GM12892 (cell line): ENCODE measurements at regions not wholly inside any gene's neighbourhood (a gene's known extent, or its start where the extent isn't known, plus 50 kb on each side); places are given as distances from the start of the nearest gene placed in this dataset.

Experiments
- POLR2A ChIP-seq: IDR thresholded peaks from 2 replicates; pipeline ENCODE4 v1.6.1; 2011; ENCODE audit warnings: low read depth, low read length, control low read depth
- TAF1 ChIP-seq: IDR thresholded peaks from 2 replicates; pipeline ENCODE4 v1.6.1; 2011; ENCODE audit warnings: low read depth, mild to moderate bottlenecking, control low read depth, low read length, borderline replicate concordance

DNA sequence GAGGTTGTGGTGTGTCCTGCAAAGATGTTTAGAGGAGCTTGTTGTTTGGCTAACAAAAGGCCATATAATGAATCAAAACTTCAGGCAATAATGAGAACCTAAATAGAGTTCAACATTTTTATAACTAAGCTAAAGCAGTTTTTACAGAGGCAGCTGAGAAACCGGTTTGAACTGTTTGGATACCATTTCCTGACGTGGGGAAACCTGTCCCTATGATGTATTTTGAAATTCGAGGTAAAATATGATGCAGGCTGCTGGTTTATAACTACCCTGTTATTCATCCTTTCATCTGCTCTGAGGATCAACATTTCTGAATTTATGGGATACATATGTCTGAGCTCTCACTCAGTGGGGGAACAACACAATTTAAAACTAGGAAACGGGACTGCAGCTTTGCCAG is 289.5 kb upstream of the IRX2 start:
- TF ChIP-seq TAF1 (no peak), POLR2A (no peak)
